ENCODE measurements at regions not wholly inside any gene's neighbourhood (a gene's known extent, or its start where the extent isn't known, plus 50 kb on each side); places are given as distances from the start of the nearest gene placed in this dataset.

DNA sequence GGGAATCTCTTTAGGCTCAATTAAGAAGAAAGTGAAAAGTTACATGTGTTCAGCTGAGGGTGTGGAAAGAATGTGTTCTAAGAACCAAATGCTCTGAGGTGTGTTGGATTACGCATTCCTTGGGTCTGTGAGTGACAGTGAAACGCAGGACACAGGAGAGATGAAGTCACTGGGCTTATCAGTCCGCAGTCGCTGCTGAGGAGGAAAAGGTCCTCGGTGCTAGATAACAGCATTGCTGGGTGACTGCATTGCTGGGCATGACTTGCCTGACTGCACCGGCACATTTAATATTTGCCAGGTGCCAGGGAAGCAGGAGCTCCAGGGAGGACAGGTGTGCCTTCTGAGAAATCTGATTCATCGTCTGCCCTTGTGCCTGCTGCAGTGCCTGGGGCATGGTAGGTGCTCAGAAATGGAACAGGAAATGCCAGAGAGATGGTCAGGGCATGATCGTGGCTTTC lies 64.4 kb upstream of the FZD10 start:
- no peak for DNase-seq
- Mint-ChIP-seq H3K27me3 (peaks cover 6% of the 10 kb centered on the region), H3K4me1 (no peaks in the 10 kb centered on the region), H3K27ac (no peak overlapping the region), H3K9me3 (no peaks in the 10 kb centered on the region), H3K36me3 (no peaks in the 10 kb centered on the region), H3K4me3 (no peak overlapping the region)

DNA sequence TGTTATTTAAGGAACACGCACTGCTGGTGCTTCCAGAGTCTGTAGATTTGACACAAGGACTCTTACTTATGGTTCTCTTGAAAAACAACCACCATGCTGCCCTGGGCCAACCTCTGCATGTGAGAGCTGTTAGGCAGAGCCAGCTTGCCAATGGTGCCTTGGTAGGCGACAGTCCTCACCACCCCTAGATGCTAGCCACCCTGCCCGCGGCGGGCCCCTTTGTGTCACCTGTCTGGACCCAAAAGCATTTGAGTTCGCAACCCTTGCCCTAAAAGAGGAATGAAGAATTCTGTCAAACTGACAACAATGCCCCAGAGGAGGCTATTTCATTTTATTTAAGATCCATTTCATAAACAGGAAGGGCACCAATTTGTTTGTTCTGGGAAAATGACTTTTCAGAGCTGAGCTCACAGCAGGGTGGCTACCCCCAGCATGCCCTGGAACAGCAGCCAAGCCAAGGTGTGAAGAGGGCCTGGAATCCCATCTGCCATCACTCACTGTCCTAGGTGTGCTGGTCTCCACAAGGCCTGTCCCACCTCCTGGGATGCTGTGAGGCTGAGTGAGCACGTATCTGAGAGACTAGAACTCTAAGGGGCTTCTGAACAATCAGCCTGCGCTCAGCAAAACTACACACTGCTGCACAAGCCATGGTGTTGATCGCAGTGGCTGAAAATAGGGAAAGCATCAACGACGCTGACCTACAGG lies 63.8 kb upstream of the FZD10 start:
- Mint-ChIP-seq H3K4me3 (no peak overlapping the region), H3K4me1 (no peaks in the 10 kb centered on the region), H3K36me3 (no peaks in the 10 kb centered on the region), H3K27ac (no peak overlapping the region), H3K9me3 (no peaks in the 10 kb centered on the region), H3K27me3 (peaks cover 11% of the 10 kb centered on the region)
- no peak for DNase-seq

DNA sequence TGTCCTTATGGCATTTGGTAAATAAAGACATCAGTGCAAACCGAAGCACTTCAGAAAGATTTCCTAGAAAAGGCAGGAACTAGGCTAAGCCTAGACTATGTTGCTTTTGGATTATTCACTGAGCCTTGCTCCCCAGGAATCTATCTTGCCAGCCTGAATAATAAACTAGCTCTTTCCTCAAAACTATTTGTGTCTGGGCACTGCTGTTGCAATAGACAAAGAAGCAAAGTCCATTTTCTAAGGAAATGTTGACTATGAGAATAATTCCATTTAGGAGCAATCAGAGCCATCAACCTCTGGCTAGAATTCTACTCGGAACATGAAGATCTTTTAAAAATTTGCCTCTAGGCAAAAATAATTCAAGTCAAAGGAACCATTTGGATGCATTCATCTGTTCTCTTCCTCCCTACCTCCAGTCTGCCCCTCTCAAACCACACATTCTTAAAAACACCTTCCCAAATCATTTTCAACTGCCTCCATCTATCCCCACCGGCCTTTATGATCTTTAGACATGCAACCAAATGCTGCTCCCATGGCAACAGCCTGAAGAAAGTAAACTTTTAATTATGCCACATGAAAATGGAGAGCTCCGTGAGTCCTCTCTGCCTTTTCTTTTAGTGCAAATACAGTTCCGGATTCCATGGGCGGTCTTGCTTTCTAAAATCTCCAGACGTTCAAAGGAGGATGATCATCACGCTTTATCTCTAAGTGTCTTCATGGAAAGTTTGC lies 61.5 kb upstream of the FZD10 start:
- Mint-ChIP-seq H3K4me3 (no peak overlapping the region), H3K27me3 (peaks cover 30% of the 10 kb centered on the region), H3K36me3 (no peaks in the 10 kb centered on the region), H3K4me1 (peaks cover 5% of the 10 kb centered on the region), H3K9me3 (no peaks in the 10 kb centered on the region), H3K27ac (no peak overlapping the region)
- DNase-seq: no peak

DNA sequence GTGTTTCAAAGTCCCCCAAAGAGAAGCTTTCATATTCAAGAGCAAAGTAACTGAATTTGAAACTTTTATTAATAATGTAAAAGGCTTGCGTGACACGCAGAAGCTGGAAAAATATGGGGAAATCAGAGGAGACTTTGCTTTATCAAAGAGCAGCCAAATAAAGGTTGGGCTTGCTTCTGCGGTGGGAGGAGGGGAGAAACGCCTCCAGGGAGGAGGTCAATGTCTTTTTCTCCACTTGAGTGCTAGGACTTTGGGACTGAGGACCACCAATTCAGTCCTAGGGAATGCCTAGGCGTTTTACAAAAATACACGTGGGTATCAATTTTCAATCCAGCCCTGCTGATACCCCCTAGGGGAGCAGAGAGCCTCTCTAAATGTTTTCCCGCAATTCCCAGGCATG lies 60.9 kb upstream of the FZD10 start:
- Mint-ChIP-seq H3K36me3 (no peaks in the 10 kb centered on the region), H3K27ac (no peak overlapping the region), H3K4me1 (peaks cover 5% of the 10 kb centered on the region), H3K27me3 (peaks cover 30% of the 10 kb centered on the region), H3K9me3 (no peaks in the 10 kb centered on the region), H3K4me3 (no peak overlapping the region)
- DNase-seq: no peak

DNA sequence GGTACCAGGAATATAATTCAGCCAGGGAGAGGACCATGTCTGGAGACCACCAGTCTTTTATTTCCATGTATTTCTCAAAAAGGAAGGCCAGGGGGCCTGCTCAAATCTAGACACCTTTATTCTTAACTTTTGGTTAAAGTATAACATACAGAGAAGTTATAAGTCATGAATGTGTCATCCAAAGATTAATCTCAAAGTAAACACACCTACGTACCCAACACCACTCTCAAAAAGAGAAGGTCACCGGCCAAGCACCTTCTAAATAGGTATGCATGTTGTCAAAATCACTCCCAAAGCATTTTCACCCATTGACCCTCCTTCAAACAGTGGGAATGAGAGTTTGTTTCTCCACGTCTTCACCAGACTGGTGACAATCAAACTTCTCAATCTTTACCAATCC lies 60.0 kb upstream of the FZD10 start:
- DNase-seq: no peak
- Mint-ChIP-seq H3K4me1 (peaks cover 5% of the 10 kb centered on the region), H3K27ac (no peak overlapping the region), H3K9me3 (no peaks in the 10 kb centered on the region), H3K36me3 (no peaks in the 10 kb centered on the region), H3K27me3 (peaks cover 30% of the 10 kb centered on the region), H3K4me3 (no peak overlapping the region)

DNA sequence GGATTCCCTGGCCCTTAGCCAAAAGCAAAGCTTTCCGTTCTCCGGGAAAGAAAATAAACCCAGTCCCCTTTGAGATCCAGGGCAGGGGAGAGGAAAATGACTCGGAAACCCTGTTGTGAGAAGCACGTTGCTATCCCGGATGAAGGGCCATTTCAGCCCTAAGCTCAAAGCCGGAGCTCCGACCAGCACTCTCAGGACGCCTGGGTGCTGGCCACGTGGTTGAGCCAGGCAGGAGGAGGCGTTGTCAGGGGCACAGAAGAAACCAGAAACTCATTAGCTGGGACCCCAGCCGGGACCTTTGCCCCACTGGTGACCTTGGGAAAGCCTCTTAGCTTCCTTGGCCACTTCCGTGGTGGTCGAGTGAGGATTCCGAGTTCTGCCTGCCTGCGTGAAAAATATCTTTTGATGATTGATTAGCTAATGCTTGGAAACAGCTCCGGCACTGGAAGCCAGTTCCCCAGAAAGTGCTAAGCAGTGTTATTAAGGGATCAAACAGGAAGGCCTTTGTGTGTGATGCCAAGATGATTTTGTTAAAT lies 57.6 kb upstream of the FZD10 start:
- DNase-seq: no peak
- no peaks in the 10 kb centered on the region for H3K36me3 Mint-ChIP-seq
- H3K27ac Mint-ChIP-seq: no peak overlapping the region
- peaks cover 5% of the 10 kb centered on the region for H3K4me1 Mint-ChIP-seq
- H3K9me3 Mint-ChIP-seq: peaks cover 5% of the 10 kb centered on the region
- H3K27me3 Mint-ChIP-seq: peaks cover 30% of the 10 kb centered on the region
- H3K4me3 Mint-ChIP-seq: no peak overlapping the region

DNA sequence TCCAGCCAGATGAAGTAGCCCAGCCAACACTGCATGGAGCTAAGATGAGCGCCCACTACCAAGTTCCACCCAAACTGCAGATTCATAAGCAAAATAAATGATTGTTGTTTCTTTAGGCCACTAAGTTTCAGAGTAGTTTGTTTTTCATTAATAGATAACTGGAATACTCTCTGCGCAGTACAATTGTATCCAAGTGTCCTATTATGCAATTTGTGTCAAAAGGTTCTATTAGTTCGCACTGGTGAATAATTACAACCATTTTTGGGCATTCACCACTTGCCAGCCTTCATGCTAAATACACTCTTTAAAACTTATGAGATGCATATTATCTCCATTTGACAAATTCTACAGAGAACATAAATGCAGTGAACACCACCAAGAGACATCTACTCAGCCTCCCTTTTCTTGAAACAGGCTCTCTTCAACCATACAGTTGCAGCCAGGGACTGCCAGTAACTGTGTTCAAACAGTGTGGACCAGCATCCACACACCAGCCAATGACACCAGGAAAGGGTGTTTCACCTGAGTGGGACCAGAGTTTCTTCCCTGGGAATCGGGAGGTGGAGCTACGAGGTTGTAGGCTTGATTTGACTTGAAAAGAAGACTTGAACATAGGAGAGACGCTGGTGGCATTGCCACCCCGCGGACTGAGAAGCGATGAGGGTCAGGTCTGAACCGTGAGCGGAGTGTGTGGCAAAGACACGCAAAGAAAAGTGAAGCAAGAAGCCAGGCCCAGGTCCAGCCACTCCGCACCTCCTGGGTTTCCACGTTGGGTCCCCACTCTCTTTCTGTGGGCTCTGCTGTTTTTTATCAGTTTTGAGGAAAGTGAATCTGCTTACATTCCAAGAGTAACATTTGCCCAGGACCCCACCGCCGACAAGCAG lies 53.0 kb upstream of the FZD10 start:
- H3K36me3 Mint-ChIP-seq: no peaks in the 10 kb centered on the region
- H3K4me3 Mint-ChIP-seq: no peak overlapping the region
- peaks cover 4% of the 10 kb centered on the region for H3K4me1 Mint-ChIP-seq
- no peak for DNase-seq
- no peak overlapping the region for H3K27ac Mint-ChIP-seq
- H3K27me3 Mint-ChIP-seq: peaks cover 25% of the 10 kb centered on the region
- peaks cover 5% of the 10 kb centered on the region for H3K9me3 Mint-ChIP-seq

DNA sequence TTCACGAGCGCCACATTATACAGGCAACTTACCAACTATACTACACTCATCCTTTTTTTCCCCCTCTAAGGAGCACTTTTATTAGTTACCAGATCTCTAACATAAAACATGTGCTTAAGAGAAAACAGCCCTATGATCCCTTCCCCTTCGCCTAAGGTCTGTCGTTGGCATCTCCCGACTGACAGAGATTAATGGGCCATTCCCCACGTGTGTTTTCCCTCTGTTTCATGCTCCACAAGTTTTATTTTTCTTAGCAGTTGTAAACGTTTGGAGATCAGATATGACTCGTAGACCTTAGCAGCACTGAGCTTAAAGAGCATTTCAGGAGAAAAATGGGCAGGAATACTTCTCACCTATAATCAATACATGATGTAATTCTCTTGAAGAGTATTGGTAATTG lies 51.4 kb upstream of the FZD10 start:
- H3K36me3 Mint-ChIP-seq: no peaks in the 10 kb centered on the region
- H3K27ac Mint-ChIP-seq: no peak overlapping the region
- DNase-seq: no peak
- no peak overlapping the region for H3K4me3 Mint-ChIP-seq
- peaks cover 5% of the 10 kb centered on the region for H3K9me3 Mint-ChIP-seq
- peaks cover 13% of the 10 kb centered on the region for H3K27me3 Mint-ChIP-seq
- no peaks in the 10 kb centered on the region for H3K4me1 Mint-ChIP-seq

DNA sequence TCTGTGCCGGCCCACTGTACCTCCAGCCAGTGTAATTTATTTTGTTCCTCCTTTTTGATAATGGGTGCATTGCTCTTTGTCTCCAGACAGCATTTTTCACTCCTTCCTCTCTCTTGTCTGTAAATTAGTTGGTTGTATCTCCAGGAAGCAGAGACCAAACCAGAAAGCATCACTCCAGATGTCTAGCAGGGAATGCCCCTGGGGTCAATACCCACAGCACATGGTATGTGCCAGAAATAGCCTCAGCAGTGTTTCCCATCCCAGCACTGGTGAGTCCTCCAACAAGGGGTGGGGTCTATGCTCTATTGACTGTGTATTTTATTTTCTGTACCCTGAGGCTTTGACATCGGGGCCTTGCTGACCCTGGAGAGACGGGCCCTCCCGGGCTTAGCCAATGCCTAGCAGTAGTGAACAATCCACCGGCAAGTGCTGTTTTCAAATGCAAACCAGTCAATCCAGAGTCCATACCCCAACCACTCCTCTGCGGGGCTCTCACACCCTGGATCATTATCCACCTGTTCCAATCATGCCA lies 50.2 kb upstream of the FZD10 start:
- no peak for DNase-seq
- Mint-ChIP-seq H3K27ac (no peak overlapping the region), H3K4me1 (no peaks in the 10 kb centered on the region), H3K27me3 (peaks cover 13% of the 10 kb centered on the region), H3K9me3 (peaks cover 5% of the 10 kb centered on the region), H3K36me3 (no peaks in the 10 kb centered on the region), H3K4me3 (no peak overlapping the region)

Measured in activated naive CD8-positive, alpha-beta T cell treated with anti-CD3 and anti-CD28 coated beads for 36 hours (primary cell).